Parathyroid adenoma (tissue), 2 donors: ENCODE measurements at regions not wholly inside any gene's neighbourhood (a gene's known extent, or its start where the extent isn't known, plus 50 kb on each side); places are given as distances from the start of the nearest gene placed in this dataset.

ENCODE experiments used
- H2AFZ ChIP-seq: fragments of 300-600 bp; sonication (generic); one replicate; pipeline ENCODE4 v1.7.0; 2017; ENCODE audit warnings: antibody characterized with exemption, mild to moderate bottlenecking
- H3K27ac ChIP-seq: fragments of 300-600 bp; sonication (generic); one replicate; pipeline ENCODE4 v1.7.0; 2017
- H3K27me3 ChIP-seq: fragments of 300-600 bp; sonication (generic); one replicate; pipeline ENCODE4 v1.7.0; 2017; ENCODE audit warnings: low read length; ENCODE audit not compliant: control insufficient read depth, insufficient read depth
- H3K36me3 ChIP-seq: fragments of 300-600 bp; sonication (generic); one replicate; pipeline ENCODE4 v1.7.0; 2017; ENCODE audit warnings: low read length; ENCODE audit not compliant: control insufficient read depth, insufficient read depth
- H3K4me1 ChIP-seq: fragments of 300-600 bp; sonication (generic); one replicate; pipeline ENCODE4 v1.7.0; 2017; ENCODE audit warnings: control low read depth
- H3K4me2 ChIP-seq: fragments of 300-600 bp; sonication (generic); one replicate; pipeline ENCODE4 v1.7.0; 2017; ENCODE audit warnings: low read length
- H3K4me3 ChIP-seq: fragments of 300-600 bp; sonication (generic); one replicate; pipeline ENCODE4 v1.7.0; 2017; ENCODE audit warnings: low read depth, low read length
- H3K79me2 ChIP-seq: fragments of 300-600 bp; sonication (generic); one replicate; pipeline ENCODE4 v1.7.0; 2017; ENCODE audit warnings: control low read depth
- H3K9ac ChIP-seq: fragments of 300-600 bp; sonication (generic); one replicate; pipeline ENCODE4 v1.7.0; 2017; ENCODE audit warnings: mild to moderate bottlenecking
- H3K9me3 ChIP-seq: fragments of 300-600 bp; sonication (generic); one replicate; pipeline ENCODE4 v1.7.0; 2017; ENCODE audit warnings: low read length; ENCODE audit not compliant: control insufficient read depth
- CTCF ChIP-seq: fragments of 300-600 bp; sonication (generic); IDR thresholded peaks from one replicate; pipeline ENCODE4 v1.7.0; 2017; ENCODE audit warnings: antibody characterized with exemption, mild to moderate bottlenecking
- donor health status: primary hyperparathyroidism.

GRCh38 chr2:2688254-2688653, 357.2 kb upstream of the MYT1L start:
- H3K4me3 ChIP-seq, result no peak overlapping the region
- H3K36me3 ChIP-seq, result no peaks in the 10 kb centered on the region
- H3K4me2 ChIP-seq, result no peak overlapping the region
- no peak overlapping the region for H3K27ac ChIP-seq
- H3K4me1 ChIP-seq, result no peaks in the 10 kb centered on the region
- H3K9me3 ChIP-seq, result no peaks in the 10 kb centered on the region
- H3K9ac ChIP-seq, result no peak overlapping the region
- no peak overlapping the region for H2AFZ ChIP-seq
- no peaks in the 10 kb centered on the region for H3K79me2 ChIP-seq
- H3K27me3 ChIP-seq, result no peaks in the 10 kb centered on the region
- no peak for TF ChIP-seq CTCF

- Histone ChIP-seq H2AFZ (no peak overlapping the region), H3K9me3 (no peaks in the 10 kb centered on the region), H3K4me3 (no peak overlapping the region), H3K27me3 (no peaks in the 10 kb centered on the region), H3K36me3 (no peaks in the 10 kb centered on the region), H3K4me2 (no peak overlapping the region), H3K27ac (no peak overlapping the region), H3K9ac (no peak overlapping the region), H3K79me2 (no peaks in the 10 kb centered on the region), H3K4me1 (no peaks in the 10 kb centered on the region)
- no peak for TF ChIP-seq CTCF
Measured at GRCh38 chr2:2687745-2688144, 356.7 kb upstream of the MYT1L start.

- Histone ChIP-seq H3K4me1 (no peaks in the 10 kb centered on the region), H3K79me2 (no peaks in the 10 kb centered on the region), H3K9me3 (no peaks in the 10 kb centered on the region), H3K9ac (no peak overlapping the region), H3K4me2 (no peak overlapping the region), H3K36me3 (no peaks in the 10 kb centered on the region), H2AFZ (no peak overlapping the region), H3K27me3 (no peaks in the 10 kb centered on the region), H3K4me3 (no peak overlapping the region), H3K27ac (no peak overlapping the region)
- no peak for TF ChIP-seq CTCF
Measured at GRCh38 chr2:2686222-2686621, 355.1 kb upstream of the MYT1L start.

DNA sequence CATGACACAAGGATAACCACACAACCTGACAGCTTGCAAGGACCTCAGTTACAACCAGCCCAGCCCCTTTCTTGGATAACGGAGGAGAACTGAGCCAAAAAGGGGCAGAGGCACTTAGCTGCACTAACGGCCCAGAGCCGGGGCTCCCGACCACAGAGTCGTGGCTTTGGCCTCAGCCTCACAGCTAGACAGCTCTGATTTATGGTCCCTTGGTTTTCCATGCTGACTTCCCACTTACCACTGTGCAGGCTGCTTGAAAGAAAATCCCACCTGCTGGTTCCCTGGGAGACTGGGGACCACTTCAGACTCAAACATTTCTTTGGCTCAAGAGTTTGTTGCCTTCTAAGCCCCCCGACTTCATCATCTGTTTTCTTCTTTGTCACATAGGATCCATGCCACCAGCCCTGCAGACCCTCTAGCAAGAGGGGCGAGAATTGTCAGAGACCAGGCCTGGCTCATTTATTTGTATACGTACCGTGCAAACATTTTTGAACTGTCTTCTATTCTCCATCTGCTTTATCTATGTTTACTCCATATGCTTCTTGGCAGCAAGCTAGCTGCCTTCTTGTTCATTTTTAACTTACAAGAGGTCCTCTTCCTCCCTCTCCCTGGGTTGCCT, 352.6 kb upstream of the MYT1L start:
- Histone ChIP-seq H3K4me2 (no peak overlapping the region), H3K9ac (no peak overlapping the region), H3K4me3 (no peak overlapping the region)

More for the DNA sequence above, 352.6 kb upstream of the MYT1L start:
- Histone ChIP-seq H3K27me3 (no peaks in the 10 kb centered on the region), H3K9me3 (no peaks in the 10 kb centered on the region), H3K36me3 (no peaks in the 10 kb centered on the region), H3K27ac (no peak overlapping the region), H3K79me2 (no peaks in the 10 kb centered on the region), H3K4me1 (no peaks in the 10 kb centered on the region), H2AFZ (no peak overlapping the region)
- TF ChIP-seq CTCF, result no peak
